HEK293 (cell line): ENCODE measurements at regions not wholly inside any gene's neighbourhood (a gene's known extent, or its start where the extent isn't known, plus 50 kb on each side); places are given as distances from the start of the nearest gene placed in this dataset.

ENCODE experiments used
- MEIS1 ChIP-seq: sonication (generic); formaldehyde crosslinking; IDR thresholded peaks from 2 replicates; pipeline ENCODE4 v1.8.1; 2022; ENCODE audit warnings: missing genetic modification reagents, mild to moderate bottlenecking, borderline replicate concordance
- REST ChIP-seq: fragments of 450-650 bp; formaldehyde crosslinking; IDR thresholded peaks from 2 replicates; pipeline ENCODE4 v1.5.1; 2016; ENCODE audit warnings: missing biosample characterization, missing genetic modification characterization
- YY1 ChIP-seq: fragments of 450-650 bp; formaldehyde crosslinking; IDR thresholded peaks from 2 replicates; pipeline ENCODE4 v1.5.1; 2018; ENCODE audit warnings: missing biosample characterization, missing genetic modification characterization
- ZFP37 ChIP-seq: fragments of 450-650 bp; formaldehyde crosslinking; IDR thresholded peaks from 2 replicates; pipeline ENCODE4 v1.5.1; 2016; ENCODE audit warnings: missing biosample characterization, missing genetic modification characterization
- ZFP41 ChIP-seq: fragments of 450-650 bp; formaldehyde crosslinking; IDR thresholded peaks from 2 replicates; pipeline ENCODE4 v1.5.1; 2016; ENCODE audit warnings: missing biosample characterization, missing genetic modification characterization, borderline replicate concordance
- ZSCAN23 ChIP-seq: fragments of 450-650 bp; formaldehyde crosslinking; IDR thresholded peaks from 2 replicates; pipeline ENCODE4 v1.5.1; 2016; ENCODE audit warnings: missing biosample characterization, missing genetic modification characterization
- TF ChIP-seq, protein P1 (sequence below): fragments of 450-650 bp; formaldehyde crosslinking; IDR thresholded peaks from 2 replicates; pipeline ENCODE4 v1.5.1; 2016; ENCODE audit warnings: missing biosample characterization, missing genetic modification characterization
- TF ChIP-seq, protein P2 (sequence below): fragments of 450-650 bp; formaldehyde crosslinking; IDR thresholded peaks from 2 replicates; pipeline ENCODE4 v1.5.1; 2016; ENCODE audit warnings: missing biosample characterization, missing genetic modification characterization
- TF ChIP-seq, protein P3 (sequence below): fragments of 450-650 bp; formaldehyde crosslinking; IDR thresholded peaks from 2 replicates; pipeline ENCODE4 v1.5.1; 2016; ENCODE audit warnings: missing biosample characterization, missing genetic modification characterization, low read depth

DNA sequence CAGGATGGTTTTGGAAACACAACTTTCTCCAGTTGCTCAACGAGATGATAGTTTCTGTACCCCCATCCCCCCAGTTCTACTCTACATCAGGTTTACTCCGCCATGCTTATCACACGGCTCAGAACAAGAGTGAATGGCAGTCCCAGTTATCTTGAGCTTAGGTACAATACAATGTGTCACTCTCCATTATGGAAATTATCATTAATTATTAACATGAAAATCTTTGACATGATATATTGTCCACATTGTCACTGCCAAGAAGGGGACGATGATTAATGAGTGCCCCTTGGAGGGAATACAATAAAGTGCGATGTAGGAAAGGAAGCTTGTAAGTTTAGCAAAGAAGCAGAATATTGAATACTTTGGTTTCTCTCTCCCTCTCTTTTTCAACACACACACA is 252.6 kb upstream of the CFAP20DC start:
- TF ChIP-seq, protein P1, sequence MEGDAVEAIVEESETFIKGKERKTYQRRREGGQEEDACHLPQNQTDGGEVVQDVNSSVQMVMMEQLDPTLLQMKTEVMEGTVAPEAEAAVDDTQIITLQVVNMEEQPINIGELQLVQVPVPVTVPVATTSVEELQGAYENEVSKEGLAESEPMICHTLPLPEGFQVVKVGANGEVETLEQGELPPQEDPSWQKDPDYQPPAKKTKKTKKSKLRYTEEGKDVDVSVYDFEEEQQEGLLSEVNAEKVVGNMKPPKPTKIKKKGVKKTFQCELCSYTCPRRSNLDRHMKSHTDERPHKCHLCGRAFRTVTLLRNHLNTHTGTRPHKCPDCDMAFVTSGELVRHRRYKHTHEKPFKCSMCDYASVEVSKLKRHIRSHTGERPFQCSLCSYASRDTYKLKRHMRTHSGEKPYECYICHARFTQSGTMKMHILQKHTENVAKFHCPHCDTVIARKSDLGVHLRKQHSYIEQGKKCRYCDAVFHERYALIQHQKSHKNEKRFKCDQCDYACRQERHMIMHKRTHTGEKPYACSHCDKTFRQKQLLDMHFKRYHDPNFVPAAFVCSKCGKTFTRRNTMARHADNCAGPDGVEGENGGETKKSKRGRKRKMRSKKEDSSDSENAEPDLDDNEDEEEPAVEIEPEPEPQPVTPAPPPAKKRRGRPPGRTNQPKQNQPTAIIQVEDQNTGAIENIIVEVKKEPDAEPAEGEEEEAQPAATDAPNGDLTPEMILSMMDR (tag by site-specific recombination), result no peak
- TF ChIP-seq MEIS1 (no peak), REST (tag by site-specific recombination) (no peak), ZFP37 (no peak), ZFP41 (tag by site-specific recombination) (no peak), ZSCAN23 (tag by site-specific recombination) (no peak), YY1 (tag by site-specific recombination) (no peak)
- TF ChIP-seq, protein P2, sequence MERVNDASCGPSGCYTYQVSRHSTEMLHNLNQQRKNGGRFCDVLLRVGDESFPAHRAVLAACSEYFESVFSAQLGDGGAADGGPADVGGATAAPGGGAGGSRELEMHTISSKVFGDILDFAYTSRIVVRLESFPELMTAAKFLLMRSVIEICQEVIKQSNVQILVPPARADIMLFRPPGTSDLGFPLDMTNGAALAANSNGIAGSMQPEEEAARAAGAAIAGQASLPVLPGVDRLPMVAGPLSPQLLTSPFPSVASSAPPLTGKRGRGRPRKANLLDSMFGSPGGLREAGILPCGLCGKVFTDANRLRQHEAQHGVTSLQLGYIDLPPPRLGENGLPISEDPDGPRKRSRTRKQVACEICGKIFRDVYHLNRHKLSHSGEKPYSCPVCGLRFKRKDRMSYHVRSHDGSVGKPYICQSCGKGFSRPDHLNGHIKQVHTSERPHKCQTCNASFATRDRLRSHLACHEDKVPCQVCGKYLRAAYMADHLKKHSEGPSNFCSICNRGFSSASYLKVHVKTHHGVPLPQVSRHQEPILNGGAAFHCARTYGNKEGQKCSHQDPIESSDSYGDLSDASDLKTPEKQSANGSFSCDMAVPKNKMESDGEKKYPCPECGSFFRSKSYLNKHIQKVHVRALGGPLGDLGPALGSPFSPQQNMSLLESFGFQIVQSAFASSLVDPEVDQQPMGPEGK (tag by site-specific recombination), result no peak
- TF ChIP-seq, protein P3, sequence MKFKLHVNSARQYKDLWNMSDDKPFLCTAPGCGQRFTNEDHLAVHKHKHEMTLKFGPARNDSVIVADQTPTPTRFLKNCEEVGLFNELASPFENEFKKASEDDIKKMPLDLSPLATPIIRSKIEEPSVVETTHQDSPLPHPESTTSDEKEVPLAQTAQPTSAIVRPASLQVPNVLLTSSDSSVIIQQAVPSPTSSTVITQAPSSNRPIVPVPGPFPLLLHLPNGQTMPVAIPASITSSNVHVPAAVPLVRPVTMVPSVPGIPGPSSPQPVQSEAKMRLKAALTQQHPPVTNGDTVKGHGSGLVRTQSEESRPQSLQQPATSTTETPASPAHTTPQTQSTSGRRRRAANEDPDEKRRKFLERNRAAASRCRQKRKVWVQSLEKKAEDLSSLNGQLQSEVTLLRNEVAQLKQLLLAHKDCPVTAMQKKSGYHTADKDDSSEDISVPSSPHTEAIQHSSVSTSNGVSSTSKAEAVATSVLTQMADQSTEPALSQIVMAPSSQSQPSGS (tag by site-specific recombination), result no peak
